GM19193 (cell line): ENCODE measurements at regions not wholly inside any gene's neighbourhood (a gene's known extent, or its start where the extent isn't known, plus 50 kb on each side); places are given as distances from the start of the nearest gene placed in this dataset.

Experiments used
- POLR2A ChIP-seq: IDR thresholded peaks from 4 replicates; pipeline ENCODE4 v1.6.1; 2011; ENCODE audit not compliant: insufficient read depth, insufficient read length; ENCODE audit errors: extremely low read depth

GRCh38 chr20:22757424-22758183 lies 173.2 kb upstream of the FOXA2 start:
- no peak for TF ChIP-seq POLR2A

- no peak for TF ChIP-seq POLR2A
These were observed 174.4 kb upstream of the FOXA2 start for GRCh38 chr20:22758815-22759214.

GRCh38 chr20:22762576-22763256 lies 178.3 kb upstream of the FOXA2 start:
- TF ChIP-seq POLR2A, result no peak

- no peak for TF ChIP-seq POLR2A
These were observed 179.0 kb upstream of the FOXA2 start for GRCh38 chr20:22763257-22763906.

GRCh38 chr20:22768266-22769178 lies 184.2 kb upstream of the FOXA2 start:
- TF ChIP-seq POLR2A, result no peak

GRCh38 chr20:22770241-22770800 lies 185.9 kb upstream of the FOXA2 start:
- TF ChIP-seq POLR2A, result no peak

GRCh38 chr20:22771706-22772105 lies 187.3 kb upstream of the FOXA2 start:
- TF ChIP-seq POLR2A, result no peak

GRCh38 chr20:22773344-22773743 lies 189.0 kb upstream of the FOXA2 start:
- no peak for TF ChIP-seq POLR2A

GRCh38 chr20:22775256-22775655 lies 190.9 kb upstream of the FOXA2 start:
- TF ChIP-seq POLR2A, result no peak

- no peak for TF ChIP-seq POLR2A
These were observed 191.3 kb upstream of the FOXA2 start for GRCh38 chr20:22775671-22776139.

- no peak for TF ChIP-seq POLR2A
These were observed 192.0 kb upstream of the FOXA2 start for GRCh38 chr20:22776369-22776768.

GRCh38 chr20:22779878-22780277 lies 195.5 kb upstream of the FOXA2 start:
- TF ChIP-seq POLR2A, result no peak

- TF ChIP-seq POLR2A, result no peak
These were observed 197.5 kb upstream of the FOXA2 start for GRCh38 chr20:22781869-22782268.

GRCh38 chr20:22789676-22790075 lies 205.3 kb upstream of the FOXA2 start:
- no peak for TF ChIP-seq POLR2A

GRCh38 chr20:22791396-22791795 lies 207.0 kb upstream of the FOXA2 start:
- no peak for TF ChIP-seq POLR2A

GRCh38 chr20:22791877-22792525 lies 207.6 kb upstream of the FOXA2 start:
- no peak for TF ChIP-seq POLR2A
